Spleen (tissue), 7 donors: ENCODE measurements at regions not wholly inside any gene's neighbourhood (a gene's known extent, or its start where the extent isn't known, plus 50 kb on each side); places are given as distances from the start of the nearest gene placed in this dataset.

Experiments used
- CTCF ChIP-seq, 11 experiments: fragments of 200-600 bp in 7 of 11; fragments of 450-650 bp in 4 of 11; sonication (generic) in 4 of 11; IDR thresholded peaks in 8 of 11; conservative IDR thresholded peaks in 3 of 11; 1 replicate in 7 of 11; 2 replicates in 4 of 11; pipeline versions ENCODE4 v1.4.0 to v1.8.0; 2016 to 2021; ENCODE audit warnings: antibody characterized with exemption in 11 of 11, inconsistent platforms in 4 of 11, mild to moderate bottlenecking in 1 of 11
- POLR2A ChIP-seq, 3 donors: fragments of 450-650 bp; IDR thresholded peaks; one replicate each; pipeline ENCODE4 v1.5.1; 2017; ENCODE audit warnings: antibody characterized with exemption in 3 of 3, mild to moderate bottlenecking in 1 of 3
- POLR2AphosphoS5 ChIP-seq, 3 donors: sonication (generic); formaldehyde crosslinking; IDR thresholded peaks; one replicate each; pipeline ENCODE4 v1.5.1; 2017; ENCODE audit warnings: antibody characterized with exemption in 3 of 3
- donor health status: DM: no; HTN: no; CAD: no; lungs with moderate emphysema.
- donor health status: DM: no; HTN: no; CAD: no.
- donor health status: DM: no; HTN: no; CAD: no.

- no peak for TF ChIP-seq POLR2AphosphoS5 (IDR thresholded peaks at IDR 0.05)
- no peak for TF ChIP-seq CTCF (IDR thresholded peaks at IDR 0.05 in 8 of 11, conservative IDR thresholded peaks at IDR 0.05 in 3 of 11)
- no peak for TF ChIP-seq POLR2A (IDR thresholded peaks at IDR 0.05)
Measured at GRCh38 chr3:140767566-140767965, 89.7 kb downstream of the TRIM42 start.
